ENCODE measurements at regions not wholly inside any gene's neighbourhood (a gene's known extent, or its start where the extent isn't known, plus 50 kb on each side); places are given as distances from the start of the nearest gene placed in this dataset.

GRCh38 chr4:106430797-106431196 lies 62.2 kb upstream of the GIMD1 start:
- TF ChIP-seq EZH2 (IDR thresholded peaks at IDR 0.05; ENCODE audit: borderline replicate concordance, low read depth, low read length, poor library complexity, severe bottlenecking) (no peak), CTCF (conservative IDR thresholded peaks at IDR 0.05; ENCODE audit: low read depth, low read length) (no peak)

GRCh38 chr4:106429885-106430284 lies 61.3 kb upstream of the GIMD1 start:
- H3K4me1 ChIP-seq (ENCODE audit: insufficient read depth, low read length, poor library complexity, severe bottlenecking) = no peaks in the 10 kb centered on the region
- H3K36me3 ChIP-seq (ENCODE audit: insufficient read depth, low read length, poor library complexity, severe bottlenecking) = no peaks in the 10 kb centered on the region
- H3K27me3 ChIP-seq (replicated peaks; ENCODE audit: insufficient read depth, low read depth, low read length, poor library complexity) = no peaks in the 10 kb centered on the region
- H3K27ac ChIP-seq (ENCODE audit: low read depth, low read length, poor library complexity, severe bottlenecking) = no peak overlapping the region
- no peak overlapping the region for H3K4me3 ChIP-seq (ENCODE audit: low read depth, low read length, poor library complexity, severe bottlenecking)
- no peak for TF ChIP-seq CTCF (conservative IDR thresholded peaks at IDR 0.05; ENCODE audit: low read depth, low read length)
- TF ChIP-seq EZH2 (IDR thresholded peaks at IDR 0.05; ENCODE audit: borderline replicate concordance, low read depth, low read length, poor library complexity, severe bottlenecking) = no peak
- ChIA-PET CTCF (no interaction called here), POLR2A (ENCODE audit: low non-redundant PET) (no interaction called here)
- intact Hi-C loops (cut with micrococcal nuclease; ENCODE audit: unreplicated experiment) = no loop called here
- H3K9me3 ChIP-seq (ENCODE audit: low read depth, low read length, poor library complexity, severe bottlenecking) = no peaks in the 10 kb centered on the region
- no TSS peak for BruUV-seq (replicated peaks)
- DNase-seq (ENCODE audit: low spot score) = no peak

More at GRCh38 chr4:106430797-106431196, 62.2 kb upstream of the GIMD1 start:
- Histone ChIP-seq H3K9me3 (ENCODE audit: low read depth, low read length, poor library complexity, severe bottlenecking) (no peaks in the 10 kb centered on the region), H3K36me3 (ENCODE audit: insufficient read depth, low read length, poor library complexity, severe bottlenecking) (no peaks in the 10 kb centered on the region), H3K27me3 (replicated peaks; ENCODE audit: insufficient read depth, low read depth, low read length, poor library complexity) (no peaks in the 10 kb centered on the region), H3K4me3 (ENCODE audit: low read depth, low read length, poor library complexity, severe bottlenecking) (no peak overlapping the region), H3K4me1 (ENCODE audit: insufficient read depth, low read length, poor library complexity, severe bottlenecking) (no peaks in the 10 kb centered on the region), H3K27ac (ENCODE audit: low read depth, low read length, poor library complexity, severe bottlenecking) (no peak overlapping the region)
- no TSS peak for BruUV-seq (replicated peaks)
- intact Hi-C loops (cut with micrococcal nuclease; ENCODE audit: unreplicated experiment) = no loop called here
- ChIA-PET CTCF (no interaction called here), POLR2A (ENCODE audit: low non-redundant PET) (no interaction called here)
- DNase-seq (ENCODE audit: low spot score) = no peak

- no peaks in the 10 kb centered on the region for H3K27me3 ChIP-seq (replicated peaks; ENCODE audit: insufficient read depth, low read depth, low read length, poor library complexity)
These were observed 57.5 kb upstream of the GIMD1 start for GRCh38 chr4:106426069-106426468.

More at GRCh38 chr4:106426069-106426468, 57.5 kb upstream of the GIMD1 start:
- H3K36me3 ChIP-seq (ENCODE audit: insufficient read depth, low read length, poor library complexity, severe bottlenecking) = no peaks in the 10 kb centered on the region
- no TSS peak for BruUV-seq (replicated peaks)
- intact Hi-C loops (cut with micrococcal nuclease; ENCODE audit: unreplicated experiment) = no loop called here
- DNase-seq (ENCODE audit: low spot score) = no peak
- H3K27ac ChIP-seq (ENCODE audit: low read depth, low read length, poor library complexity, severe bottlenecking) = no peak overlapping the region
- no peak for TF ChIP-seq CTCF (conservative IDR thresholded peaks at IDR 0.05; ENCODE audit: low read depth, low read length)
- TF ChIP-seq EZH2 (IDR thresholded peaks at IDR 0.05; ENCODE audit: borderline replicate concordance, low read depth, low read length, poor library complexity, severe bottlenecking) = no peak
- ChIA-PET POLR2A (ENCODE audit: low non-redundant PET) (no interaction called here), CTCF (no interaction called here)
- H3K4me1 ChIP-seq (ENCODE audit: insufficient read depth, low read length, poor library complexity, severe bottlenecking) = no peaks in the 10 kb centered on the region
- H3K4me3 ChIP-seq (ENCODE audit: low read depth, low read length, poor library complexity, severe bottlenecking) = no peak overlapping the region
- H3K9me3 ChIP-seq (ENCODE audit: low read depth, low read length, poor library complexity, severe bottlenecking) = no peaks in the 10 kb centered on the region
